Central memory CD8-positive, alpha-beta T cell (primary cell): ENCODE measurements at regions not wholly inside any gene's neighbourhood (a gene's known extent, or its start where the extent isn't known, plus 50 kb on each side); places are given as distances from the start of the nearest gene placed in this dataset.
A peak's percentile ranks its signal among the peaks of the same experiment; 100 is the strongest.

Experiments
- ATAC-seq: fragments of 150-1000 bp; cut with Tn5 transposase; replicated peaks from 2 replicates; pipeline ENCODE4 v1.10.0; 2022; ENCODE audit warnings: mild to moderate bottlenecking, moderate FRiP score, moderate number of reproducible peaks; ENCODE audit not compliant: poor library complexity, severe bottlenecking; ENCODE audit errors: extremely low read depth
- DNase-seq, 2 donors: peaks; one replicate each; pipeline ENCODE4 v3.0.0; 2021; ENCODE audit warnings: low spot score in 2 of 2
- H3K27ac Mint-ChIP-seq: one replicate; pipeline ENCODE4 v1.8.0; 2022; ENCODE audit warnings: low read depth, mild to moderate bottlenecking, moderate library complexity, mixed read lengths
- H3K27me3 Mint-ChIP-seq: one replicate; pipeline ENCODE4 v1.8.0; 2022; ENCODE audit warnings: mixed read lengths
- H3K36me3 Mint-ChIP-seq: one replicate; pipeline ENCODE4 v1.8.0; 2022; ENCODE audit warnings: mild to moderate bottlenecking, moderate library complexity, mixed read lengths; ENCODE audit not compliant: insufficient read depth
- H3K4me1 Mint-ChIP-seq: one replicate; pipeline ENCODE4 v1.8.0; 2022; ENCODE audit warnings: mixed read lengths
- H3K4me3 Mint-ChIP-seq: one replicate; pipeline ENCODE4 v1.8.0; 2022; ENCODE audit warnings: mild to moderate bottlenecking, moderate library complexity, mixed read lengths
- H3K9me3 Mint-ChIP-seq: one replicate; pipeline ENCODE4 v1.8.0; 2022; ENCODE audit warnings: mixed read lengths

DNA sequence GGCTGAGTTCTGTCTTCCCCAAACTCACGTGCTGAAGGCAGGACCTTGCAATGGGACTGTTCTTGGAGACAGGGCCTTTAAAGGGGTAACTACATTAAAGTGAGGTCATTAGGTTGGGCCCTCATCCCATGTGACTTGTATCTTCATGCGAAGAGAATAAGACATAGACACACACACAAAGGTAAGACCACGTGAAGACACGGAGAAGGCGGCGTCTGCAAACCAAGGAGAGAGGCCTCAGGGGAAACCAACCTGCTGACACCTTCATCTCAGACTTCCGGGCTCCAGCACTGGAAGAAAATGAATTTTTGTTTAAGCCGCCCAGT, 50.7 kb upstream of the KCNMB1 start:
- no peaks in the 10 kb centered on the region for H3K36me3 Mint-ChIP-seq
- H3K27ac Mint-ChIP-seq = no peak overlapping the region
- no peaks in the 10 kb centered on the region for H3K9me3 Mint-ChIP-seq
- no peak overlapping the region for H3K4me3 Mint-ChIP-seq
- H3K4me1 Mint-ChIP-seq = no peaks in the 10 kb centered on the region
- ATAC-seq (no peak), DNase-seq (no peak)
- H3K27me3 Mint-ChIP-seq = peaks cover 18% of the 10 kb centered on the region

DNA sequence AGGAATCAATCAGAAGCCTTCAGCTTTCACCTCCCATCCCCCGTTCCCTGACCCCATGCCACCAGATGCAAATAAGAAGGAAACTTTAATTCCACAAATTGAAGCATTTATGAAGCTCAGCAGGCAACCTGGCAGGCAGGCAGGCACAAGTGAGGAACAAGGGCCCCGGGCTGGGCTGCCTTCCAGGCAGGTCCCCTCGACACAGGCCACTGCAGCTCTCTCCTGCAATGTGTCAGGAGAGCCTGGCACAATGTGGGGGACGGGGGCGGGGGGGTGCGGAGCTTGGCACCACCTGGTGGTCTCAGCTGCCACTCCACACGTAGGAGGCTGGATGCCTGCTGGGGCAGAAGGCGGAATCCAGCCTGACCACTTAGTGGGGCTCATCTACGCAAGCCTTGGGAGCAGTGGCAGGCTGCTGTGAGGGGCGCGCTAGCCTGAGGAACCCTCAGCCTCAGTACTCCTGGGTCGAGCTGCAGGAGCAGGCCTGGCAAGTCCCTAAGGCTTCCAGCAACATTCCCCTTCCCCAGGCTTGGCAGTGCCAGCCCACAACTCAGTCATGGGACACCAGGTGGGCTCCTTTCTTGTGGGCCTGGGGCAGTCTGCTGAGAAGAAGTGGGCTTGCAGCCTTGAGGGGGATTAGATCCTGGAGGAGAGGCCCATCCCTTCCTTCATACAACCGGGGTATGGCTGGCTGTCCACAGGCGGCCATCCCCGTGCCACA, 50.2 kb upstream of the KCNMB1 start:
- Mint-ChIP-seq H3K9me3 (no peaks in the 10 kb centered on the region), H3K27ac (no peak overlapping the region), H3K4me1 (no peaks in the 10 kb centered on the region), H3K27me3 (peaks cover 18% of the 10 kb centered on the region), H3K4me3 (no peak overlapping the region), H3K36me3 (no peaks in the 10 kb centered on the region)
- peak in 1 of 2 donors; percentile 8 for DNase-seq
- ATAC-seq = no peak
